ENCODE measurements at regions not wholly inside any gene's neighbourhood (a gene's known extent, or its start where the extent isn't known, plus 50 kb on each side); places are given as distances from the start of the nearest gene placed in this dataset.

DNA sequence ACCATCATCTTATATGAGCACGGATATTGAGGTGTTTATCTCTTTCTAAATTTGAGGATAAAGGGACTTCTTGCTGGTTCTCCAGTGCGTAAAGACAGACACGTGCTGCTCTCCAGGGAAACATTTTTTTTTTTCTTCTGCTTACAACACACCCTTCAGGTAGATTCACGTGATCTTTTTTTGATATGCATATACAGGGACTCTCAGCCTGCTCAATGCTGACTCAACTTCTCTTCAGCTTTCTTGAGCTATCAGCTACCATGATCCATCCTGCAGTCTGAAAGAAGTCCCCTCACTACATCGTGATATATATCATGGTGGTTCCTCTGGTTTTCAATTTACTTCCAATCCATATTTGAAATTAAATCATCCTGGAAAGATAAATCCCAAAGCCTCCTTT lies 87.1 kb upstream of the SLITRK3 start:
- DNase-seq, result no peak

DNA sequence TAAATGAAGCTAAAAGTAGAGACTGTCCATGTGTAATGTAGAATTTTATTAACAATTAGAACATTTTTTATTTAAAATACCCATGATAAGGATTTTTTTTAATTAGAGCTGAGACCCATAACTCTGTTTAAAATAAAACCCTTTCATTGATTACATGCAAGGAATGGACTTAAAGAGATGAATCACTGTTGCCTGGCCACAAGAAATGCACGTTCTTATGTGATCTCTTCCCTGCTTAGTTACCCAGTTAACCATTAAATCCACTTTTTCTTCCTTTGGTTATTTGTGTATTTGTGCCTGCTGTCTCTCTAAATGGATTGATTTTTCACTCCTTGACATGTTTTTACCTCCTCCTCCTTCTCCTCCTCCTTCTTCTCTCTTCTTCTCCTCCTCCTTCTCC lies 83.3 kb upstream of the SLITRK3 start:
- no peak for DNase-seq

DNA sequence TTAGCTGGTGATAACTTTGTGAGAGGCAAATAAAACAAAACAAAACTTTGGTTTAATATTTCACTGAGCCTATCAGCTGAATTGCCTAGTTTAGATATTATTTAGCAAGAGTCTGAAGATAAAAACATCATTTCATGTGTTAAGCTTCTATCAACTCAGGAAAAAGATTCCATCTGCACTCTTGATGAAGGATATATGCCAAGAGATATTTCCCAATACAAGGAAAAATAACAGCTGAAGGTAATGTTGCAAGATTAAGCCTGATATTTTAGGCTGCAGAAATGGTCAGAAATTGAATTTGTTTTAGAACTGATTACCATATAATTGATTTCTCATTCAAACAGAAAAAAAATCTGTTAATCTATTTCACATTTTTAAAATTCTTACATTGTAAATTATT lies 77.2 kb upstream of the SLITRK3 start:
- no peak for DNase-seq

DNA sequence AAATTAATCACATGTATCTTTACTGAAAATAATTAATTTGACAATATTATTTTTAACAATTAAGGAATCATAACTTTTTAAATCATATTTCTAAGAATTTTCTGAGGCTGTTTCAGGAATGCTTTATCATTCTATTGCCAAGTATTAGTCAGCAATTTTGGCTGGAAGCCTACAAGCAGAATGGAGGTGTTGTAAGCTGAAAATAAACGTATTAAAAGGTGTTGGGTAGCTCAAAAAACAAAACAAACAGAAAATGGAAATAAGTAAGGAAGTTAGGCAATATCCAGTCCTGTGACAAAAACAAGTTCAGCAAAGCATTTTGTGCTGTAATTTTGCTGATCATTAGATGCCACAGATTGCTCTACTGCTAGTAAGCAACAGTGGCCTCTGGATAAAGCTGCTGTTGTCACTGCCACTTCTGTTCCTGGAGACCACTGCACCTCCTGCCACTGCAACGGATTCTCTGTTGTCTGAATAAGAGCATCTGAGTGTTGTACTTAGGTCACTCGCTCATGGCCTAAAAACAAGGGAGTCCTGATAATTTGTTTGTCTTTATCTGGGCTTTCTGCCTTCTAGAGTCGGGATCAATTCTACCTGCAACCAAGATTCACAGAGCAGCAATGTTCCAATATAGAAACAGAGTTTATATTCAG lies 63.5 kb upstream of the SLITRK3 start:
- no peak for DNase-seq

DNA sequence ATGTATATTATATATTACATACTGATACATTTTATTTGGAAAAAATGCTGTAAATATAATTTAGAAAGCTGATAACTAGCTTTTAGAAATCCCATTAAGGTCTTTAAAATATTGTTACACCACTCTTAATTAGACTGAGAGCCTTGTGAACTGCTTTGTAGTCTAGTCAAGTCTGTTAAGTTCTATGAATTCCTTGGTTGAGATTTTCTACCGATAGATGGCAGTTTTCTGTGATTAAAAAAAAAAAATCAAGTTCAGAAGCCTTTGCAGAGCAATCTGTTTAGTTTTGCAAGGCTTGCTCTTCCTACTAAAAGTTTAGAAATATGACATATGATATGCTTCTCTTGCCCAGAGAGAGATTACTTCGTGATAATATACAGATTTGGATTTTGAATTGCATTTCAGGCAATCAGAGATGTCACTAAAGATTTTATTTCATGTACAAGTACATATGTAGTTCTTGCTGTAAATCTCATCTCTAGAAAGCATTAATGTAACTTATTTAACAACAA lies 60.4 kb upstream of the SLITRK3 start:
- DNase-seq, result no peak

DNA sequence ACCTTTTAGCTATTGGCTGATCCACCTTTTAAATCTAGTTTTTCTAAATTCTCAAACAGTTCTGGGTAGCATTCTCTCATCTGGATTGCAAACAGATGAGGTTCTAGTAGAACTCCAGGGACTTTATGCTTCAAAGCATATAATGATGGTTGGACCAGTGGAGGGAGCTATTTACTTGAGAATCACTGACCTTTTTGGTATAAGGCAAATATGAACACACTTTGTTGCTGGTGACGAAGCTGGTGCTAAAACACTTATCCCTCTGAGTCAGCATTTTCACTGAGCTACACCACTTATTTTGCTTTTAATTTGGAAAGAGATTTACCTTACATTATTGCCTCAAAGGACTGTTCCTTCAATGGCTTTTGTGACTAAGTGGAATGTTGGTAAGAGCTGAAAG lies 58.6 kb upstream of the SLITRK3 start:
- peak; percentile 54 to 74 for DNase-seq

Measured in NCI-H2081 (cell line).